GM23248 (cell line): ENCODE measurements at regions not wholly inside any gene's neighbourhood (a gene's known extent, or its start where the extent isn't known, plus 50 kb on each side); places are given as distances from the start of the nearest gene placed in this dataset.

Experiments
- EZH2 ChIP-seq: fragments of 200-600 bp; sonication (generic); IDR thresholded peaks from 2 replicates; pipeline ENCODE4 v1.6.1; 2018; ENCODE audit warnings: antibody characterized with exemption, mild to moderate bottlenecking; ENCODE audit not compliant: insufficient read depth, poor library complexity, severe bottlenecking
- EZH2phosphoT487 ChIP-seq: fragments of 200-600 bp; sonication (generic); IDR thresholded peaks from 2 replicates; pipeline ENCODE4 v1.6.1; 2018; ENCODE audit warnings: antibody characterized with exemption, moderate library complexity, mild to moderate bottlenecking, low read depth; ENCODE audit not compliant: insufficient read depth

GRCh38 chr6:100202417-100203194, 208.6 kb upstream of the MCHR2 start:
- no peak for TF ChIP-seq EZH2phosphoT487
- TF ChIP-seq EZH2, result no peak
